Gastroesophageal sphincter (tissue), 4 donors: ENCODE measurements at regions not wholly inside any gene's neighbourhood (a gene's known extent, or its start where the extent isn't known, plus 50 kb on each side); places are given as distances from the start of the nearest gene placed in this dataset.
A peak's percentile ranks its signal among the peaks of the same experiment; 100 is the strongest.

Experiments
- ATAC-seq: fragments of 150-250 bp; one replicate; pipeline ENCODE4 v1.9.1; 2016; ENCODE audit warnings: mild to moderate bottlenecking, moderate library complexity
- H3K27ac ChIP-seq, 4 donors: fragments of 200-600 bp; sonication (generic) in 3 of 4; 1 replicate in 3 of 4; 2 replicates in 1 of 4; pipeline ENCODE4 v1.5.1; 2016 to 2019
- H3K27me3 ChIP-seq: fragments of 200-600 bp; sonication (generic); one replicate; pipeline ENCODE4 v1.5.1; 2019
- H3K36me3 ChIP-seq, 2 donors: fragments of 200-600 bp; sonication (generic); one replicate each; pipeline ENCODE4 v1.5.1; 2019; ENCODE audit warnings: control low read depth in 1 of 2
- H3K4me1 ChIP-seq, 3 donors: fragments of 200-600 bp; sonication (generic); 1 replicate in 2 of 3; 2 replicates in 1 of 3; pipeline ENCODE4 v1.5.1; 2016 to 2019; ENCODE audit warnings: control low read depth in 2 of 3
- H3K4me3 ChIP-seq, 2 donors: fragments of 200-600 bp; sonication (generic); one replicate each; pipeline ENCODE4 v1.5.1; 2019; ENCODE audit warnings: mild to moderate bottlenecking in 1 of 2, moderate library complexity in 1 of 2
- H3K9me3 ChIP-seq, 3 donors: fragments of 200-600 bp; sonication (generic); one replicate each; pipeline ENCODE4 v1.5.1; 2017 to 2019; ENCODE audit warnings: control low read depth in 2 of 3
- EP300 ChIP-seq: sonication (generic); formaldehyde crosslinking; IDR thresholded peaks from one replicate; pipeline ENCODE4 v1.6.1; 2017; ENCODE audit warnings: antibody characterized with exemption, mild to moderate bottlenecking
- POLR2A ChIP-seq, 2 donors: fragments of 450-650 bp; IDR thresholded peaks; one replicate each; pipeline ENCODE4 v1.6.1; 2017; ENCODE audit warnings: antibody characterized with exemption in 2 of 2, mild to moderate bottlenecking in 2 of 2, moderate library complexity in 1 of 2
- POLR2AphosphoS5 ChIP-seq: sonication (generic); formaldehyde crosslinking; IDR thresholded peaks from one replicate; pipeline ENCODE4 v1.6.1; 2017; ENCODE audit warnings: antibody characterized with exemption
- WGBS, 2 donors: methylation state at CpG; one replicate each; pipeline ENCODE4 v1.1.5; 2018; ENCODE audit warnings: low coverage in 1 of 2; 5-methylcytosine and 5-hydroxymethylcytosine counted together
- TF ChIP-seq, protein P1 (sequence below), 4 experiments: fragments of 200-600 bp in 2 of 4; fragments of 450-650 bp in 2 of 4; sonication (generic) in 1 of 4; IDR thresholded peaks; one replicate each; pipeline ENCODE4 v1.5.1; 2017 to 2019; ENCODE audit warnings: antibody characterized with exemption in 4 of 4, mild to moderate bottlenecking in 2 of 4, moderate library complexity in 2 of 4

DNA sequence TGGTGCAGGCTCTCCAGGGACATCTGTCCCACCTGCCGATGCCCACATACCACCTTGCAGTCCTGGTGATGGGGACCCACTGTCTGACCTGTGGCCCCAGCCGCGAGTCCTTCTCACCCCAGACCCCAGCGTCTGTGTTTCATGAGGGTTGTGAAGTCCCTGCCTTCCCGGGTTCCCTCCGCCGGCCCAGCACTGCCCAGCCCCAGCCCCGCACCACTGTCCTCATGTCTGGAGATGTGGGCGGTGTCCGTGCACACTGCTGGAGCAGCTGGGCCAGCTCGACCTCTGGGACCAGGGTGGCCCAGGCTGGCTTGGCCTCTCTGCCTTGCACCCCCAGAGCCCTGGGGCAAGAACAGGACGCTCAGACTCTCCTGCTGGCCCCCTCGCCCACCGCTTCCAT is 199.5 kb upstream of the CIBAR2 start:
- WGBS, 2 donors, result 87% methylated on average over 7 of the region's 14 CpGs; no CpG with 5 or more reads in 1 of the 2 donors

DNA sequence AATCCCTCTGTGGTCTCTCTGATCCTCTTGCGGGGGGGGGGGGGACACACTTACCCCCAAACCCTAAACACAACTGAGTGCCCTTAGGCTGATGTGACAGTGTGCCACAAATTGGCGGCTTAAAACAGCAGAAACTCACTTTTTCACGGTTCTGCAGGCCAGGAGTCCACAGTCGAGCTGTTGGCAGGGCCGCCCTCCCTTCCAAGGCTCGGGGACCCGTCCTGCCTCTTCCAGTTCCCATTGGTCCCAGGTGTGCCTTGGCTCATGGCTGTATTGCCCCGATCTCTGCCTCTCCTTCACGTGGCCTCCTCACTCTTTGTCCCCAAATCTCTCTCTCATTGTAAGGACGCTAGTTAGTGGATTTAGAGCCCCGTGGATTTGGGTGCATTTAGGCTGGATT is 199.9 kb upstream of the CIBAR2 start:
- no peak for TF ChIP-seq POLR2A (IDR thresholded peaks at IDR 0.05)
- no peak for TF ChIP-seq EP300
- TF ChIP-seq, protein P1, sequence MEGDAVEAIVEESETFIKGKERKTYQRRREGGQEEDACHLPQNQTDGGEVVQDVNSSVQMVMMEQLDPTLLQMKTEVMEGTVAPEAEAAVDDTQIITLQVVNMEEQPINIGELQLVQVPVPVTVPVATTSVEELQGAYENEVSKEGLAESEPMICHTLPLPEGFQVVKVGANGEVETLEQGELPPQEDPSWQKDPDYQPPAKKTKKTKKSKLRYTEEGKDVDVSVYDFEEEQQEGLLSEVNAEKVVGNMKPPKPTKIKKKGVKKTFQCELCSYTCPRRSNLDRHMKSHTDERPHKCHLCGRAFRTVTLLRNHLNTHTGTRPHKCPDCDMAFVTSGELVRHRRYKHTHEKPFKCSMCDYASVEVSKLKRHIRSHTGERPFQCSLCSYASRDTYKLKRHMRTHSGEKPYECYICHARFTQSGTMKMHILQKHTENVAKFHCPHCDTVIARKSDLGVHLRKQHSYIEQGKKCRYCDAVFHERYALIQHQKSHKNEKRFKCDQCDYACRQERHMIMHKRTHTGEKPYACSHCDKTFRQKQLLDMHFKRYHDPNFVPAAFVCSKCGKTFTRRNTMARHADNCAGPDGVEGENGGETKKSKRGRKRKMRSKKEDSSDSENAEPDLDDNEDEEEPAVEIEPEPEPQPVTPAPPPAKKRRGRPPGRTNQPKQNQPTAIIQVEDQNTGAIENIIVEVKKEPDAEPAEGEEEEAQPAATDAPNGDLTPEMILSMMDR (IDR thresholded peaks at IDR 0.05), result no peak
- no peak for TF ChIP-seq POLR2AphosphoS5
- no peaks in the 10 kb centered on the region for H3K36me3 ChIP-seq
- no peak overlapping the region for H3K27ac ChIP-seq
- ATAC-seq, result no peak
- H3K27me3 ChIP-seq, result no peaks in the 10 kb centered on the region
- H3K4me1 ChIP-seq, result peaks cover 3 to 98% (median 29%) of the 10 kb centered on the region in 3 donors
- WGBS, 2 donors, result 89% methylated on average over 5 of the region's 11 CpGs
- no peak overlapping the region for H3K4me3 ChIP-seq
- no peaks in the 10 kb centered on the region for H3K9me3 ChIP-seq

More for the DNA sequence above, 199.5 kb upstream of the CIBAR2 start:
- Histone ChIP-seq H3K4me3 (no peak overlapping the region), H3K4me1 (peaks cover 3 to 100% (median 31%) of the 10 kb centered on the region in 3 donors), H3K36me3 (no peaks in the 10 kb centered on the region), H3K27ac (no peak overlapping the region), H3K27me3 (no peaks in the 10 kb centered on the region), H3K9me3 (no peaks in the 10 kb centered on the region)
- TF ChIP-seq, protein P1 (IDR thresholded peaks at IDR 0.05), result no peak
- no peak for TF ChIP-seq EP300
- no peak for TF ChIP-seq POLR2AphosphoS5
- no peak for TF ChIP-seq POLR2A (IDR thresholded peaks at IDR 0.05)
- ATAC-seq, result no peak

DNA sequence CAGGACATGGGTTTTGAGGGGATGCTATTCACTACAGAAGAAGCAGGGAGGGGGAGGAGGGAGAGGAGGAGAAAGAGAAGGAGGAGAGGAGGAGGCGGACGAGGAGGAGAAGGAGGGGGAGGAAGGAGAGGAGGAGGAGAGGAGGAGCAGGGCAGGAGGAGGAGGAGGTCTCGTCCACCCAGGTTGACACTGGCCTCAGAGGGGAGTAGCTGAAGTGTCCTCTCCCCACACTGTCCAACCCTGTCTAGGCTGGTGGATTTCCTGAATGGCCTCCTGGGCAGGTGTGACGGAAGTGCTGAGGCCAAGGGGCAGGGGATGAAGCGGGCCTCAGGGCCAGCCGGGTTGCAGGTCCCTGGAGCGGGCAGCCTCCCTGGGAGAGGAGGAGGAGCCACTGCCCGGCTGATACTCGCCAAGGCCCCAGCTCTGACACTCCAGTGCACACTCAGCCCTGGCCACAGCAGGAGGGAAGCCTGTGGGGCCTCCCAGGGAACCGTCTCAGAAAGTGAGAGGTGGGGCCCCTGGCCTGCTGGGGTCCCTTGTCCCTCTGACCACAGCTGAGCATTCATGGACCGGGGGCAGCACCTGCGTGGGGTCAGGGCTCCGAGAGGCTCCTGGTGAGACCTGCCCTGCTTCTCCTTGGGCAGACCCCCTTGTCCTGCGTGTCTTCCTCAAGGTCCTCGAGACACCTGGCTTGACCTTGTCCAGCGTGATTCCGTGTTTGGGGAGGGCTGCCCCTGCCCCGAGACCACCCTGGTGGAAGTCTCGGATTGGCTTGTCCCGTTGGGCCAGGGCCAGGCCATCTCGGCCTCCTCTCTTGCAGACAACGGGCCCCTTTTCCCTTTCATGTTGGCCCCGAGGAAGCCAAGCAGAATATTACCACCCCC is 200.6 kb upstream of the CIBAR2 start:
- 66 to 72% methylated on average over 2 to 6 of the region's 23 CpGs for WGBS, 2 donors
- Histone ChIP-seq H3K27me3 (no peaks in the 10 kb centered on the region), H3K9me3 (no peaks in the 10 kb centered on the region), H3K4me1 (peaks cover 3 to 98% (median 29%) of the 10 kb centered on the region in 3 donors), H3K4me3 (no peak overlapping the region), H3K27ac (peak overlapping the region in 3 of 4 donors; percentile 35 to 37 (median 36)), H3K36me3 (no peaks in the 10 kb centered on the region)
- TF ChIP-seq EP300 (no peak), POLR2A (IDR thresholded peaks at IDR 0.05) (no peak), POLR2AphosphoS5 (no peak)
- TF ChIP-seq, protein P1 (IDR thresholded peaks at IDR 0.05), result no peak
- no peak for ATAC-seq

DNA sequence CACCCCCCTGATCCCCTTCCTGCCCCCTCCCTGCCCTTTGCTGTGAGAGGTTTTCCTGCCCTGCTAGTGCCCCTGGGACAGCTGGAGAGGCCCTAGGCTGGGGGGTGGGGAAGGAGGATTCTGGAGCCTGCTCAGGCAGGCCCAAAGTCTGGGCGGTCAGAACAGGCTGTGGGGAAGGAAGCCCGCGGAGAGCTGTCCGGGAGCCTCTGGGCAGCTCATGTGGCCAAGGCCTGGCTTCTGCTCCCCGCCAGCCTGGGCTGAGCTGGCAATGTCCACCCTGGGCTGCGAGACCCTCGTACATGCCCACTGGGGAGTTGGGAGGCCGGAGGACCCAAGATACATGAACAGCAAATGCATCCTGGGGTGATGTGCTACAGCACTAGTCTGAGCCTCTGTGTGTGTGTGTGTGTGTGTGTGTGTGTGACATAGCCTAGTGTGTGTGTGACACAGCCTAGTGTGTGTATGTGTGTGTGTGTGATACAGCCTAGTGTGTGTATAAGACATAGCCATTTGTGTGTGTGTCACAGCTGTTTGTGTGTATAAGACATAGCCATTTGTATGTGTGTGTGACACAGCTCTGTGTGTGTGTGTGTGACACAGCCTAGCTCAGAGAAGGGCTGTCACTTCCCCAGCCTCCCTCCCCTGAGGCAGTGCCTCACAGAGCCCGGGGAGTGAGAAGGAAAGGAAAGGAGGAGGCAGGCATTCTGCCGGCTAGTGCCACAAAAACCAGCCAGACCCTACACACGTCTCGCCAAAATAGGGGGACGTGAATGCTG is 201.4 kb upstream of the CIBAR2 start:
- 30 to 93% methylated on average over 4 to 5 of the region's 13 CpGs for WGBS, 2 donors
- peak overlapping the region in 3 of 4 donors; percentile 35 to 37 (median 36) for H3K27ac ChIP-seq

More for the DNA sequence above, 201.4 kb upstream of the CIBAR2 start:
- ATAC-seq, result no peak
- TF ChIP-seq POLR2A (IDR thresholded peaks at IDR 0.05) (no peak), POLR2AphosphoS5 (no peak), EP300 (no peak)
- TF ChIP-seq, protein P1 (IDR thresholded peaks at IDR 0.05), result no peak
- Histone ChIP-seq H3K27me3 (no peaks in the 10 kb centered on the region), H3K4me1 (peaks cover 3 to 91% (median 27%) of the 10 kb centered on the region in 3 donors), H3K9me3 (no peaks in the 10 kb centered on the region), H3K36me3 (no peaks in the 10 kb centered on the region), H3K4me3 (no peak overlapping the region)
